A549 (cell line): ENCODE measurements at regions not wholly inside any gene's neighbourhood (a gene's known extent, or its start where the extent isn't known, plus 50 kb on each side); places are given as distances from the start of the nearest gene placed in this dataset.

Experiments
- ATAC-seq, 2 experiments: fragments of 200-7000 bp in 1 of 2; fragments of >200 bp in 1 of 2; cut with Nextera tagmentation in 1 of 2; cut with Tn5 transposase in 1 of 2; 3 replicates each; pipeline versions ENCODE4 v1.8.0 to v1.9.1; 2018 to 2020; ENCODE audit warnings: mild to moderate bottlenecking in 1 of 2, moderate library complexity in 1 of 2
- CTCF ChIA-PET: fragments of 300-600 bp; sonication (Branson Sonifier 250); formaldehyde crosslinking; extraction: SDS; loops from one replicate; lab custom pipeline; 2021; ENCODE audit warnings: antibody characterized with exemption, inconsistent platforms; lab: Yijun Ruan, JAX
- POLR2A ChIA-PET: fragments of 350-600 bp; formaldehyde crosslinking; extraction: SDS; loops from one replicate; lab custom pipeline; 2021; ENCODE audit warnings: antibody characterized with exemption, inconsistent platforms; lab: Yijun Ruan, JAX
- DNase-seq, 2 experiments: peaks; one replicate each; pipeline versions ENCODE4 v3.0.0 to v3.0.0-alpha.2; 2011 to 2016; ENCODE audit warnings: low read depth in 1 of 2, low spot score in 1 of 2
- FAIRE-seq: peaks from 2 replicates; lab custom pipeline; 2011; peaks lifted over from hg19 to GRCh38; lab: Jason Lieb, UNC
- H3K27ac ChIP-seq, 2 experiments: fragments of >200 bp; sonication (Bioruptor Twin); formaldehyde crosslinking; 3 replicates each; pipeline ENCODE4 v1.5.1; 2016 to 2017
- H3K4me1 ChIP-seq: fragments of >200 bp; sonication (Bioruptor Twin); formaldehyde crosslinking; 3 replicates; pipeline ENCODE4 v1.6.1; 2016
- H3K4me2 ChIP-seq: fragments of >200 bp; sonication (Bioruptor Twin); formaldehyde crosslinking; 3 replicates; pipeline ENCODE4 v1.6.1; 2016
- H3K4me3 ChIP-seq: fragments of >200 bp; sonication (Bioruptor Twin); formaldehyde crosslinking; 3 replicates; pipeline ENCODE4 v1.5.1; 2016
- H3K9me3 ChIP-seq: fragments of >200 bp; sonication (Bioruptor Twin); formaldehyde crosslinking; 3 replicates; pipeline ENCODE4 v1.6.1; 2016
- BCL3 ChIP-seq: fragments of >200 bp; sonication (Bioruptor Twin); formaldehyde crosslinking; IDR thresholded peaks from 3 replicates; pipeline ENCODE4 v1.6.1; 2016
- CBX2 ChIP-seq: fragments of 200-600 bp; sonication (generic); IDR thresholded peaks from 2 replicates; pipeline ENCODE4 v1.6.1; 2016; ENCODE audit warnings: low read depth, mild to moderate bottlenecking, borderline replicate concordance
- CEBPB ChIP-seq, 2 experiments: fragments of >200 bp in 1 of 2; sonication (Bioruptor Twin) in 1 of 2; formaldehyde crosslinking in 1 of 2; IDR thresholded peaks; 2 replicates each; pipeline ENCODE4 v1.6.1; 2012 to 2016
- E2F6 ChIP-seq: IDR thresholded peaks from 2 replicates; pipeline ENCODE4 v1.6.1; 2012; ENCODE audit warnings: low read depth, borderline replicate concordance
- EHMT2 ChIP-seq: fragments of 200-600 bp; sonication (generic); IDR thresholded peaks from 2 replicates; pipeline ENCODE4 v1.6.1; 2016; ENCODE audit warnings: antibody characterized with exemption, low read depth, mild to moderate bottlenecking, moderate library complexity
- HOXB5 ChIP-seq: fragments of 250-450 bp; sonication (Bioruptor Pico); IDR thresholded peaks from 2 replicates; pipeline ENCODE4 v1.5.0; 2020; ENCODE audit warnings: mild to moderate bottlenecking, moderate library complexity
- MAFK ChIP-seq: fragments of 450-650 bp; IDR thresholded peaks from 2 replicates; pipeline ENCODE4 v1.6.1; 2014; ENCODE audit not compliant: partially characterized antibody
- NPAS2 ChIP-seq: fragments of 250-450 bp; sonication (Bioruptor Pico); IDR thresholded peaks from 2 replicates; pipeline ENCODE4 v1.8.0; 2022; ENCODE audit warnings: mild to moderate bottlenecking, moderate library complexity, borderline replicate concordance
- PHF8 ChIP-seq: fragments of 200-600 bp; sonication (generic); IDR thresholded peaks from 2 replicates; pipeline ENCODE4 v1.6.1; 2016; ENCODE audit warnings: low read depth, mild to moderate bottlenecking, antibody characterized with exemption, moderate library complexity, borderline replicate concordance
- REST ChIP-seq: fragments of 200-600 bp; sonication (generic); IDR thresholded peaks from 2 replicates; pipeline ENCODE4 v1.6.1; 2016; ENCODE audit warnings: antibody characterized with exemption, mild to moderate bottlenecking, moderate library complexity
- TP53 ChIP-seq: fragments of 250-450 bp; sonication (Bioruptor Pico); IDR thresholded peaks from 2 replicates; pipeline ENCODE4 v1.5.0; 2021; ENCODE audit warnings: mild to moderate bottlenecking, moderate library complexity
- ZC3H11A ChIP-seq: fragments of 450-650 bp; IDR thresholded peaks from 2 replicates; pipeline ENCODE4 v1.6.1; 2014; ENCODE audit warnings: antibody characterized with exemption, mild to moderate bottlenecking
- ZFP36 ChIP-seq: fragments of 450-650 bp; IDR thresholded peaks from 2 replicates; pipeline ENCODE4 v1.6.1; 2014; ENCODE audit warnings: borderline replicate concordance; ENCODE audit not compliant: partially characterized antibody
- WGBS: methylation state at CpG from one replicate; pipeline ENCODE4 v1.1.6; 2017; ENCODE audit errors: missing lambda C conversion rate; 5-methylcytosine and 5-hydroxymethylcytosine counted together

DNA sequence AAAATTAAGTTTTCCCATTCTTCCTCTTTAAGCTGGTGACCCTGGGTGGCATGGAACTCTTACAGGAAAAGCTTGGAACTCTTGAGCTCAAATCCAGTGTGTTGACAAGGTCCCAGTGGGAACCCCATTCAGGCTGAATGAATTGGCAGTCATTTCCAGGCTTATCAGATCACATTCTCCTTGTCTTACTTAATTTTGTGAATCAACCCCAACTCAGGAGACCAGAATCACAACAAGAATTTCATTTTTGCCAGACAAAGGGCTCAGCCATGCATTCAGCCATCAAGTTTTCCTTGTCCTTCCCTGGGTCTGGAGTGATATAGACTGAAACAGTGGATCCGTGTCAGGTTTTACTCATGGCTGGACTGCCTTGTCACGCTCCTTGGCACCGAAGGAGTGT, 92.1 kb upstream of the EEF1E1 start:
- FAIRE-seq (no peak), ATAC-seq (no peak), DNase-seq (no peak)
- no peaks in the 10 kb centered on the region for H3K4me1 ChIP-seq
- no peak overlapping the region for H3K4me3 ChIP-seq
- ChIA-PET POLR2A (no interaction called here), CTCF (interaction anchor here (1.0 kb wide), 1 partner anchor 25 kb away, joined by 4 read pairs; no protein-coding TSS in a partner anchor)
- no peak overlapping the region for H3K27ac ChIP-seq
- H3K4me2 ChIP-seq = no peak overlapping the region
- H3K9me3 ChIP-seq = no peaks in the 10 kb centered on the region
- no peak for TF ChIP-seq TP53 (CRISPR knock-in tag)
- no peak for TF ChIP-seq ZC3H11A
- TF ChIP-seq E2F6 = no peak
- TF ChIP-seq MAFK = no peak
- no peak for TF ChIP-seq BCL3
- TF ChIP-seq REST = no peak
- no peak for TF ChIP-seq CEBPB (IDR thresholded peaks at IDR 0.05)
- TF ChIP-seq ZFP36 = no peak
- 17% methylated on average over 3 of the region's 3 CpGs for WGBS

- no peak overlapping the region for H3K4me2 ChIP-seq
- no peak overlapping the region for H3K4me3 ChIP-seq
- H3K4me1 ChIP-seq = no peaks in the 10 kb centered on the region
- ATAC-seq (no peak), DNase-seq (no peak), FAIRE-seq (no peak)
- POLR2A ChIA-PET = no interaction called here
- CTCF ChIA-PET = interaction anchor here (2.0 kb wide), 1 partner anchor 26 kb away, joined by 9 read pairs; no protein-coding TSS in a partner anchor
- TF ChIP-seq HOXB5 (CRISPR knock-in tag) (no peak), CEBPB (IDR thresholded peaks at IDR 0.05) (no peak), EHMT2 (no peak), BCL3 (no peak), NPAS2 (CRISPR knock-in tag) (no peak), CBX2 (no peak)
- no peaks in the 10 kb centered on the region for H3K9me3 ChIP-seq
- 13% methylated on average over 3 of the region's 4 CpGs for WGBS
- H3K27ac ChIP-seq = no peak overlapping the region
Observed at GRCh38 chr6:8193541-8193940, 91.2 kb upstream of the EEF1E1 start.

DNA sequence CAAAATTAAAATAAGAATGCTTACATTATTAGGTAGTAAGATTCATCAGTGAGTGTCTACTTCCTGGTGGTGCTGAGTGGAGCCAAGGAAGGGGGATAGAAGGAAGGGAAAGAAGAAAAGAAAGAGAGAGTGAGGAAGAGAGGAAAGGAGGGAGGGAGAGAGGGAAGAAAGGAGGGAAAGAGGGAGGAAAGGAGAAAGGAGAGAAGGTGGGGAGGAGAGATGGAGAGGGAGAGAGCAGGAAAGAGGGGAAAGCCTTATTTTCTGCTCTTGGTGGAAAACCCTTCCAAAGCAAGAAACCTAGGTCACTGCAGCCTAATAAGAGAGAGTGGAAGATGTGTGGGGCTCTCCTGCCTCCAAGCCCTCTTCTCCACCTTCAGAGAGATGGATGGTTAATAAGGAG, 90.2 kb upstream of the EEF1E1 start:
- FAIRE-seq (no peak), ATAC-seq (no peak), DNase-seq (no peak)
- Histone ChIP-seq H3K9me3 (no peaks in the 10 kb centered on the region), H3K4me2 (no peak overlapping the region), H3K27ac (no peak overlapping the region), H3K4me3 (no peak overlapping the region), H3K4me1 (no peaks in the 10 kb centered on the region)
- ChIA-PET CTCF (interaction anchor here (2.0 kb wide), 1 partner anchor 27 kb away, joined by 9 read pairs; no protein-coding TSS in a partner anchor), POLR2A (no interaction called here)
- TF ChIP-seq PHF8 = no peak
